ENCODE measurements at regions not wholly inside any gene's neighbourhood (a gene's known extent, or its start where the extent isn't known, plus 50 kb on each side); places are given as distances from the start of the nearest gene placed in this dataset.

GRCh38 chr12:24533716-24534352 is 415.1 kb downstream of the BCAT1 start:
- peaks cover 1% of the 10 kb centered on the region for H3K79me2 ChIP-seq (replicated peaks; ENCODE audit: insufficient read depth, low read length)
- no peaks in the 10 kb centered on the region for H4K20me1 ChIP-seq (ENCODE audit: insufficient read depth)
- no peak overlapping the region for H3K4me2 ChIP-seq (ENCODE audit: low read length)
- H2AFZ ChIP-seq (ENCODE audit: low read depth, low read length): no peak overlapping the region
- H3K9me2 ChIP-seq (ENCODE audit: insufficient read depth, low read length): no peaks in the 10 kb centered on the region
- H3K9me3 ChIP-seq (ENCODE audit: low read length): no peaks in the 10 kb centered on the region
- no peak overlapping the region for H3K27ac ChIP-seq (ENCODE audit: low read length)
- H3K27me3 ChIP-seq (ENCODE audit: insufficient read depth, low read depth, low read length): no peaks in the 10 kb centered on the region
- H3F3A ChIP-seq (ENCODE audit: insufficient read depth, low read length, poor library complexity, severe bottlenecking): no peaks in the 10 kb centered on the region
- no peaks in the 10 kb centered on the region for H3K36me3 ChIP-seq (ENCODE audit: insufficient read depth, low read length)
- no peak overlapping the region for H3K4me3 ChIP-seq (ENCODE audit: low read length)
- no peak overlapping the region for H3K9ac ChIP-seq (ENCODE audit: low read length)
- TF ChIP-seq TAF1 (IDR thresholded peaks at IDR 0.05; ENCODE audit: low read depth) (no peak), EZH2 (IDR thresholded peaks at IDR 0.05; ENCODE audit: borderline replicate concordance, insufficient read depth, low read length, poor library complexity, severe bottlenecking) (no peak), REST (IDR thresholded peaks at IDR 0.05; ENCODE audit: borderline replicate concordance) (no peak), MXI1 (conservative IDR thresholded peaks at IDR 0.05; ENCODE audit: poor library complexity, severe bottlenecking) (no peak), RAD21 (conservative IDR thresholded peaks at IDR 0.05) (no peak), POLR2AphosphoS5 (IDR thresholded peaks at IDR 0.05) (no peak), CTCF (IDR thresholded peaks at IDR 0.05; ENCODE audit: poor library complexity, severe bottlenecking) (no peak), EP300 (conservative IDR thresholded peaks at IDR 0.05; ENCODE audit: poor library complexity, severe bottlenecking) (no peak), SMC3 (conservative IDR thresholded peaks at IDR 0.05; ENCODE audit: poor library complexity) (no peak)

GRCh38 chr12:24530689-24531088 is 418.2 kb downstream of the BCAT1 start:
- Histone ChIP-seq H4K20me1 (ENCODE audit: insufficient read depth) (no peaks in the 10 kb centered on the region), H3K4me3 (ENCODE audit: low read length) (no peak overlapping the region), H3K4me2 (ENCODE audit: low read length) (no peak overlapping the region), H3F3A (ENCODE audit: insufficient read depth, low read length, poor library complexity, severe bottlenecking) (no peaks in the 10 kb centered on the region), H3K9me2 (ENCODE audit: insufficient read depth, low read length) (no peaks in the 10 kb centered on the region), H3K36me3 (ENCODE audit: insufficient read depth, low read length) (no peaks in the 10 kb centered on the region), H3K9me3 (ENCODE audit: low read length) (no peaks in the 10 kb centered on the region), H3K27ac (ENCODE audit: low read length) (no peak overlapping the region), H3K27me3 (ENCODE audit: insufficient read depth, low read depth, low read length) (no peaks in the 10 kb centered on the region), H3K9ac (ENCODE audit: low read length) (no peak overlapping the region), H2AFZ (ENCODE audit: low read depth, low read length) (no peak overlapping the region), H3K79me2 (replicated peaks; ENCODE audit: insufficient read depth, low read length) (peaks cover 4% of the 10 kb centered on the region)
- TF ChIP-seq REST (IDR thresholded peaks at IDR 0.05; ENCODE audit: borderline replicate concordance) (no peak), RAD21 (conservative IDR thresholded peaks at IDR 0.05) (no peak), EZH2 (IDR thresholded peaks at IDR 0.05; ENCODE audit: borderline replicate concordance, insufficient read depth, low read length, poor library complexity, severe bottlenecking) (no peak)
